Activated T-helper 1 cell treated with anti-CD3 and anti-CD28 coated beads, Interleukin-12 subunit alpha, Interleukin-12 subunit beta, Interleukin-2, Interleukin-4 antibody, amounts not matched to agents 30 ng/mL and 10 ng/mL and 1 ng/mL, durations not matched to agents 14 hours and 24 hours and 36 hours (primary cell): ENCODE measurements at regions not wholly inside any gene's neighbourhood (a gene's known extent, or its start where the extent isn't known, plus 50 kb on each side); places are given as distances from the start of the nearest gene placed in this dataset.
"Not testable (repeated sequence)": the region's sequence is repeated elsewhere in the genome, so short reads cannot be mapped to it uniquely, and the experiment has no call there.

Experiments used
- DNase-seq: peaks from one replicate; pipeline ENCODE4 v3.0.0; 2021; ENCODE audit warnings: low spot score
- H3K27ac Mint-ChIP-seq: one replicate; pipeline ENCODE4 v1.8.0; 2021; ENCODE audit warnings: mild to moderate bottlenecking, mixed read lengths
- H3K27me3 Mint-ChIP-seq: one replicate; pipeline ENCODE4 v1.8.0; 2022; ENCODE audit warnings: mild to moderate bottlenecking, moderate library complexity, mixed read lengths; ENCODE audit not compliant: insufficient read depth
- H3K36me3 Mint-ChIP-seq: one replicate; pipeline ENCODE4 v1.8.0; 2021; ENCODE audit warnings: low read depth, mixed read lengths
- H3K4me1 Mint-ChIP-seq: one replicate; pipeline ENCODE4 v1.8.0; 2021; ENCODE audit warnings: low read depth, mixed read lengths
- H3K4me3 Mint-ChIP-seq: one replicate; pipeline ENCODE4 v1.8.0; 2021; ENCODE audit warnings: mild to moderate bottlenecking, moderate library complexity, mixed read lengths
- H3K9me3 Mint-ChIP-seq: one replicate; pipeline ENCODE4 v1.8.0; 2021; ENCODE audit warnings: mixed read lengths
- intact Hi-C: fragments of 100-400 bp; cut with micrococcal nuclease; formaldehyde crosslinking; loops from one replicate; pipeline ENCODE4 v1.15.1; 2024

DNA sequence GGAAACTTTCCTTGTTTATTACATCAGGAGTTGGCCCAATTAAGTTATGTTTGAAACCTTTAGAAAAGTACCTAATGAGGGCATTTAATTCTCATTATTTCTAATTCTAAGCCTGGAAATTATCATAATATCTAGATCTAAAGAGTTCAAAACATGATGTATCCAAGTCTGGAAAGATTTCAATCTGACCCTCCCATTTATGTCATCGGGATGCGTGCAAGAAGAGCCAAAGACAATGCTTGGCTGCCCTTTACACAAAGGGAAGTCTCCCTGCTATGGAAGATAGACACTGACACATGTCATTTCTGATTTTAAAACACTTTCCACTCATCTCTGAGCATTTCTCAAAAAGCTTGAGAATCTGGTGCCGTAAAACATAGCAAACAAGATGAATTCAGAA, 222.4 kb downstream of the ANTXR2 start:
- intact Hi-C loops: no loop called here
- H3K4me3 Mint-ChIP-seq: no peak overlapping the region
- no peaks in the 10 kb centered on the region for H3K9me3 Mint-ChIP-seq
- no peaks in the 10 kb centered on the region for H3K36me3 Mint-ChIP-seq
- DNase-seq: no peak
- no peaks in the 10 kb centered on the region for H3K4me1 Mint-ChIP-seq
- peaks cover 5% of the 10 kb centered on the region for H3K27me3 Mint-ChIP-seq
- H3K27ac Mint-ChIP-seq: no peak overlapping the region

DNA sequence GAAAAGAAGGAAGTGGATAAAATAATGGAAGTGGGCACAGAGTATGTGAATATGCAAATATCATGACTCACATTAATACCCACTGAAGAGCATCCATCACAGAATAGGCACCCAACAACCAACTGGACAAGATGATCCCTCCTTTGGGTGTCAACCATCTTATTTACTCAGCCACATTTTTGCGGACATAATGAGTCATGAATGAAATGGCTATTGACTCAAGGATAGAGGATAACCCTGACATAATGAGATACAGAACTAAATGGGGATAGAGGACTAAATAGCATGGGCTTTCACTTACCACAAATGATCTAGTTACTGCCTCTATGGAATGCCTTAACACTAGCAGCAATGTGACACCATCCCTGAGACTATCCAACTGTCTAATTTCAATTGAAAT, 224.7 kb downstream of the ANTXR2 start:
- no peak overlapping the region for H3K27ac Mint-ChIP-seq
- H3K36me3 Mint-ChIP-seq: no peaks in the 10 kb centered on the region
- no peak for DNase-seq
- no peaks in the 10 kb centered on the region for H3K27me3 Mint-ChIP-seq
- peaks cover 12% of the 10 kb centered on the region for H3K9me3 Mint-ChIP-seq
- no peak overlapping the region for H3K4me3 Mint-ChIP-seq
- intact Hi-C loops: no loop called here
- no peaks in the 10 kb centered on the region for H3K4me1 Mint-ChIP-seq

DNA sequence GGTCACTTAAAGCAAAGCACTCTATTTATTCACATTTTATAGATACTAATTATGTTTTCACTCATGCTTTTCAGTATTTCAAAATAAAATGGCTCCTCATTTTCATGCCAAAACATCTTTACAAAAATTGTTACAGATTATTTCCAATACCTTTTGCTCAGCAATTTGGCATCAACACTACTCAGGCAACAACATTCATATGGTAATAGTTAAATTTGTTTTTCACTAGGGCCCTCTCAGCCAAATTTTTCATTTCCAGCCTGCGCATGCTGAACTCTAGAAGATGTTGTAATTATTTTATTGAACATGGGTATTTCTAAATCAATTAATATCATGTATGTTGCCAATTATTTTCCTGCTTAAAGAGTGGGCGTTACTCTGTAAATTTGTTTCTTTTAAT, 225.6 kb downstream of the ANTXR2 start:
- Mint-ChIP-seq H3K4me1 (no peaks in the 10 kb centered on the region), H3K4me3 (no peak overlapping the region), H3K27ac (no peak overlapping the region), H3K27me3 (no peaks in the 10 kb centered on the region), H3K9me3 (peaks cover 14% of the 10 kb centered on the region), H3K36me3 (no peaks in the 10 kb centered on the region)
- DNase-seq: no peak
- intact Hi-C loops: no loop called here

DNA sequence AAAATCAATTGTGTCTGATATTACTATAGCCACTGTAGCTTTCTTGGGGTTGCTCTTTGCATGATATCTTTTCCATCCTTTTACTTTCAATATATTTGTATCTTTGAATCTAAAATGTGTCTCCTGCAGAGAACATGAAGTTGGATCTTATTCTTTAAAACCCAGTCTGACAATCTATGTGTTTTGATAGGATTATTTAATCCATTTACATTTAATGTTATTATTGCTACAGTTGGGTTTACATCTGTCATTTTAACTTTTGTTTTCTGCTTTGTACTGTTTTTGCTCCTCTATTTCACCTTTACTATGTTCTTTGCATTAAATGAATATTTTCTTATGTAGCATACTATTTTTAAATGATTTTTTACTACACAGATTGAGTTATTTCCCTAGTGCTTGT, 230.9 kb downstream of the ANTXR2 start:
- no peak for DNase-seq
- H3K4me3 Mint-ChIP-seq: no peak overlapping the region
- H3K9me3 Mint-ChIP-seq: peaks cover 21% of the 10 kb centered on the region
- intact Hi-C loops: no loop called here
- H3K4me1 Mint-ChIP-seq: no peaks in the 10 kb centered on the region
- no peak overlapping the region for H3K27ac Mint-ChIP-seq
- no peaks in the 10 kb centered on the region for H3K36me3 Mint-ChIP-seq
- no peaks in the 10 kb centered on the region for H3K27me3 Mint-ChIP-seq

DNA sequence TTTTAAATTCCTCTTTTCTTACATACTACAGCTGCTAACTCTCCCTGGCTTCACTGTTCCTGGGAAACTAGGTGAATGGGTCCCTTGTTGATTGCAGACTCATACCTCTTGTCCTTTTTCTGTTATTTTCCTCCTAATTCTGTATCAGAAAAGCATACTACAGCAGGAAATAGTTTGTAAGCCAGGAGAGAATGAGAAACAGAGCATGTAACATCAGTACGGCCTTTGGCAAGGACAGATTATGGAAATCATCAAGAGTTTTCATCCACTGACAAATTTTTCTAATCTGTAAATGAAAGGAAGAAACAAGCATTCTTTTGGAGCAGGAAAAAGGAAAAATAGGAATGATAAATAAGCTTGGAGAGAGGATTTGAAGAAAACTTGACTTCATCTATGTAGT, 239.2 kb downstream of the ANTXR2 start:
- no peaks in the 10 kb centered on the region for H3K27me3 Mint-ChIP-seq
- H3K9me3 Mint-ChIP-seq: no peaks in the 10 kb centered on the region
- no peaks in the 10 kb centered on the region for H3K36me3 Mint-ChIP-seq
- no peak for DNase-seq
- no peak overlapping the region for H3K27ac Mint-ChIP-seq
- intact Hi-C loops: no loop called here
- no peaks in the 10 kb centered on the region for H3K4me1 Mint-ChIP-seq
- no peak overlapping the region for H3K4me3 Mint-ChIP-seq

DNA sequence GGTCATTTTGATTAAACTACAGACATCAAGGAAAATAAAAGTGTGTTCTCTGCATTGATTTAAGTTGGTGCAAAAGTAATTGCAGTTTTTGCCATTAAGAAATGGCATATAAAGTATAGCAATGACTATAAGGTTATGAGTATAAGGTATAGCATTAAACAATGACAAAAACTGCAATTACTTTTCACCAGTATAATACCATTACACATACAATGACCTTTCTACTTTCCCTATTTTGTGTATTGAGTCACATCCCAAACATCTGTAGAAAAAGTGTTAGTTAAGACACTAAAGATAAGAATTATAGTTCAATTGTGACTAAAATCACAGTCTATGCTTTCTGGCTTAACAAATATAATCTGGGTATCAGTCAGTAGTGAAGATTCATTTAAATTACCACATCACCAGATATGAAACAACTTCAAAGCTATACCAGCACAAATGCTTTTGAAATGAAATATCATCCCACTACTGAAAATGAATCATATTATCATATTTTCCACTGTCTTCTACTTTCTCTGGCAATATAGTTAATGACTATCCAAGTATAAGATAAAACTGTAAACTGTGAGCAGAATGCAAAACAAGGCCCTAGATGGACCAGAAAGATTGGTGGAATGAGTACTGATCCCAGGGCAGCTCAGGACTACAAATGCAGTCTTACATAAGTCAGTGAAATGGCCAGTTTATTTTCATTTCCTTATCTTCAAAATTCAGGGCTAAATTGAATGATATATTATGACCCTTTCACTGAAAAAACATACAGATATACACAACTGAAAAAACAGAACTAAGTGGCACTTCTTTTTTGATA, 241.1 kb downstream of the ANTXR2 start:
- no peaks in the 10 kb centered on the region for H3K4me1 Mint-ChIP-seq
- no peak for DNase-seq
- no peaks in the 10 kb centered on the region for H3K36me3 Mint-ChIP-seq
- H3K27ac Mint-ChIP-seq: no peak overlapping the region
- H3K4me3 Mint-ChIP-seq: no peak overlapping the region
- intact Hi-C loops: no loop called here
- H3K27me3 Mint-ChIP-seq: peaks cover 2% of the 10 kb centered on the region
- H3K9me3 Mint-ChIP-seq: no peaks in the 10 kb centered on the region

DNA sequence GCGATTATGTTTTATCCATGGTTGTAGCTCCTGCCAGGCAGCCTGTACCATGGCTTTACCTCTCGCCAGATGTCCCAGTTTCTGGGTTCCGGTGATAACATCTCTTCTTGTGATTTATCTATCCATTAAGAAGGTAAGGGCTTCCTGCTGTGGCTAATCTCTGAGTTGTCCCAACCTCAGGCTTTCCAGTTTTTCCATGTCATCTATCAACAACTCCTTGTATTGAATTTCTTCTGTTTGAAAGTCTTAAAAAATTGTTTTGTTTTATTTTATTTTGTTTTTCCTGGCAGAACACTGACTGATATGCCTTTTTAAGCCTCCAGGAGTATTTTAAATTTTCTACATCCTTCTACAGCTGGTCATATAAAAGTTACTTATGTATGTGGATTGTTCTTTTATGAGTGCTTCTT, 241.9 kb downstream of the ANTXR2 start:
- Mint-ChIP-seq H3K27ac (no peak overlapping the region), H3K4me3 (no peak overlapping the region), H3K36me3 (no peaks in the 10 kb centered on the region), H3K4me1 (no peaks in the 10 kb centered on the region), H3K9me3 (no peaks in the 10 kb centered on the region), H3K27me3 (peaks cover 2% of the 10 kb centered on the region)
- no peak for DNase-seq
- intact Hi-C loops: no loop called here

DNA sequence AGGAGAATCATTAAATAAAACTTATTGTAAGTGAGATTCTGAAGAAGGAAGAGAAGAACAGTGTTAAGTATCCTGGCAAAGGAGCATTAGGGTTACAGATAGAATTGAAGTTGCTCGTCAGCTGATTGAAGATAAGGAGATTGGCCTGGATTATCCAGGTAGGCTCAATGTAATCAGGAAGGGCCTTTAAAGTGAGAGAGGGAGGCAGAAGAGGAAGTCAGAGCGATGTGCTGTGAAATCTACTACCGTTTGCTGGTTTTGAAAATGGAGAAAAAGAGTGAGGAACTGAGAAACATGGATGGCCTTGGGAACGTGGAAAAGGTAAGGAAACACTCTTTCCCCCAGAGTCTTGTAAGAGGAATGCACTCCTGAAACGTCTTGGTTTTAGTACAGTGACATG, 245.7 kb downstream of the ANTXR2 start:
- Mint-ChIP-seq H3K4me3 (no peak overlapping the region), H3K27ac (no peak overlapping the region), H3K27me3 (peaks cover 2% of the 10 kb centered on the region), H3K9me3 (no peaks in the 10 kb centered on the region), H3K36me3 (no peaks in the 10 kb centered on the region), H3K4me1 (no peaks in the 10 kb centered on the region)
- intact Hi-C loops: no loop called here
- DNase-seq: no peak

DNA sequence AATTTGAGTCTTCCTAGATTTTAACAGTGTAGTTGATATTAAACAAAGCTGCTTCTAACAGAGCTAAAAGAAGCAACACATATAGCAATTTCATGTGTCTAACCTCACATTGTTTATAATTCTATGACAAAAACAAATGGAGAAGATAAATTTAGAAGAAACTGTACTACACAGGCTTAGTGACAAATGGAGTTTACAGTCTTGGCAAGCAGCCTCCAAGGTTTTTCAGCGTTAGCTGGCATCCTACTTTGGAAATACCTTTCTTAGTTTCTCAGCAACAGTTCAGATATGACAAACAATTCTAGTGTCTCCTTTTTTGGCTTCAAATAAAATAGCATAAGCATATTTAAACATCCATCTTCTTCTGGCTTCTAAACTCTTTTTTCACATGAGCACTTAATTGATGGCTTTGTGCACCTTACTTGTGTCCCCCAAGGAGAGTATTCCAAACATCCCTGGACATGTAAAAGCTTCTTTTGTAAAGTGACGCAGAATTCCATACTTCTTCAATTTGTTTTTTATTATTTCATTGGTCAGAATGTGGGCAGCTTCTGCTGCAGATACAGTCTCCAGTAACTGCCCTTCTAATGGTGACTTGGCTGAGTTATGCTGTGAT, 249.8 kb downstream of the ANTXR2 start:
- no peak for DNase-seq
- Mint-ChIP-seq H3K27ac (no peak overlapping the region), H3K4me3 (no peak overlapping the region), H3K36me3 (no peaks in the 10 kb centered on the region), H3K4me1 (no peaks in the 10 kb centered on the region), H3K27me3 (peaks cover 4% of the 10 kb centered on the region), H3K9me3 (no peaks in the 10 kb centered on the region)
- intact Hi-C loops: no loop called here

DNA sequence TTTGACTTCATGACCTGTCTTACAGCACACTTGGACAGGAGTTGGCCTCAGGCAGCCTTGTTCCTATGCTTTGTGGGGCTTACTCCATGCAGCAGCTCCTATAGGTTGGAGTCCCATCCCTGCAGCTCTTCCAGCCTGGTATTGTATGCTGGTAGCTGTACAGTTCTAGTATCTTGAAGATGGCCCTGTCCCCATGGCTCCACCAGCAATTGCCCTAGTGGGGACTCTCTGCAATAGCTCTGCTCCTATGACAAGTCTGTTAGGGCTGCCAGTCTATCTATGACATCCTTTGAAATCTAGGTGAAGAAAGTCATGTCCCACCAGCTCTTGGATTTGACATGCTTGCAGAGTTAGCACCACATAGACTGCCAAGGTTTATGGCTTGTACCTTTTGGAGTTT, 252.6 kb downstream of the ANTXR2 start:
- Mint-ChIP-seq H3K36me3 (no peaks in the 10 kb centered on the region), H3K9me3 (no peaks in the 10 kb centered on the region), H3K27ac (no peak overlapping the region), H3K27me3 (peaks cover 5% of the 10 kb centered on the region), H3K4me1 (no peaks in the 10 kb centered on the region), H3K4me3 (no peak overlapping the region)
- DNase-seq: no peak
- intact Hi-C loops: no loop called here

DNA sequence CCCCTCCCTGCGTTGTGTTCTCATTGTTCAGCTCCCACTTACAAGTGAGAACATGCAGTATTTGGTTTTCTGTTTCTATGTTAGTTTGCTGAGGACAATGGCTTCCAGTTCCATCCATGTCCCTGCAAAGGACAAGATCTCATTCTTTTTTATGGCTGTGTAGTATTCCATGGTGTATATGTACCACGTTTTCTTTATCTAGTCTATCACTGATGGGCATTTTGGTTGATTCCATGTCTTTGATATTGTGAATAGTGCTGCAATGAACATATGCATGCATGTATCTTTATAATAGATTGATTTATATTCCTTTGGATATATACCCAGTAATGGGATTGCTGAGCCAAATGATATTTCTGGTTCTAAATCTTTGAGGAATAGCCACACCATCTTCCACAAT, 265.1 kb downstream of the ANTXR2 start:
- H3K4me1 Mint-ChIP-seq, DNase-seq, H3K4me3 Mint-ChIP-seq, H3K36me3 Mint-ChIP-seq, H3K27ac Mint-ChIP-seq, H3K27me3 Mint-ChIP-seq, intact Hi-C loops, H3K9me3 Mint-ChIP-seq: not testable (repeated sequence)

DNA sequence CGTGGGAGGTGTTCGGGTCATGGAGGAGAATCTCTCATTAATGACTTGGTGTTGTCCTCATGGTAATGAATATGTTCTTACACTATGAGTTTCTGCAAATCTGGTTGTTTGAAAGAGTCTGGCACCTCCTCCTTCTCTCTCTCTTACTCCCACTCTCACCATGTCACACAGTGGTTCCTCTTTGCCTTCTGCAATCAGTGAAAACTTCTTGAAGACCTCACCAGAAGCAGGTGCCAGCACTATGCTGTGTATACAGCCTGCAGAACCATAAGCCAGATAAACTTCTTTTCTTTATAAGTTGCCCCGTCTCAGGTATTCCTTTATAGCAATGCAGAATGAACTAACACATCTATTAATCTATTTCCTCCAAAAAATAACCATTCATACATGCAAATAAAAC, 275.0 kb downstream of the ANTXR2 start:
- H3K36me3 Mint-ChIP-seq: no peaks in the 10 kb centered on the region
- intact Hi-C loops: no loop called here
- H3K27me3 Mint-ChIP-seq: no peaks in the 10 kb centered on the region
- no peaks in the 10 kb centered on the region for H3K4me1 Mint-ChIP-seq
- no peak overlapping the region for H3K27ac Mint-ChIP-seq
- H3K4me3 Mint-ChIP-seq: no peak overlapping the region
- no peak for DNase-seq
- no peaks in the 10 kb centered on the region for H3K9me3 Mint-ChIP-seq

DNA sequence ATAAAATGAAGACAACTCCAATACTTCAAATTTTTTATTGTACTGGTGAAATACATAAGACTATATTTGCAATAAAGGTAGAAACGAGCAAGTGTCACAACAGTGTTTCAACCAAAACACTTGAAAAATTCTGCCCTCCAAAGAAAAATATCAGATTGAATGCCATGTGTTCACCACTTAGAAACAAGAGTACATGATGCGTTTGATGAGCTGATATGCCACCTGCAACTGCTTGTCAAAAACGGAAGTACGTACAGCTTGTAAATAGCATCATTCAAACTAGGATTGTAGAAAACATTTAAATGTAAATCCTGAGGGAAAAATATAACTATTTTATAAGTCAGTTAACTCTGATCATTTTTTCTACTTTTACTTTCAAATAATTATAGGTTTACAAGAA, 276.1 kb downstream of the ANTXR2 start:
- intact Hi-C loops: no loop called here
- Mint-ChIP-seq H3K4me1 (no peaks in the 10 kb centered on the region), H3K36me3 (no peaks in the 10 kb centered on the region), H3K9me3 (no peaks in the 10 kb centered on the region), H3K27ac (no peak overlapping the region), H3K4me3 (no peak overlapping the region), H3K27me3 (no peaks in the 10 kb centered on the region)
- DNase-seq: no peak

DNA sequence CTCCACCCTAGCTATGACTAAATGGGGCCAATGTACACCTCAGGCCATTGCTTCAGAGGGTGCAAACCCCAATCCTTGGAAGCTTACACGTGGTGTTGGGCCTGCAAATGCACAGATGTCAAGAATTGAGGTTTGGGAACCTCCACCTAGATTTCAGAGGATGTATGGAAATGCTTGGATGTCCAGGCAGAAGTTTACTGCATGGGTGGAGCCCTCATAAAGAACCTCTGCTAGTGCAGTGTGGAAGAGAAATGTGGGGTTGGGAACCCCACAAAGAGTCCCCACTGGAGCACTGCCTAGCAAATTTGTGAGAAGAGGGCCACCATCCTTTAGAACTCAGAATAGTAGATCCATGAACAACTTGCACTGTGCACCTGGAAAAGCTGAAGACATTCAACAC, 284.1 kb downstream of the ANTXR2 start:
- no peak for DNase-seq
- no peaks in the 10 kb centered on the region for H3K4me1 Mint-ChIP-seq
- peaks cover 1% of the 10 kb centered on the region for H3K27me3 Mint-ChIP-seq
- H3K36me3 Mint-ChIP-seq: no peaks in the 10 kb centered on the region
- peaks cover 23% of the 10 kb centered on the region for H3K9me3 Mint-ChIP-seq
- H3K4me3 Mint-ChIP-seq: no peak overlapping the region
- no peak overlapping the region for H3K27ac Mint-ChIP-seq
- intact Hi-C loops: no loop called here
